Mesenchymal stem cell (in vitro differentiated cells and primary cell): ENCODE measurements at regions not wholly inside any gene's neighbourhood (a gene's known extent, or its start where the extent isn't known, plus 50 kb on each side); places are given as distances from the start of the nearest gene placed in this dataset.

Experiments
- DNase-seq: peaks from one replicate; pipeline ENCODE4 v3.0.0-alpha.2; 2013
- H2AFZ ChIP-seq: one replicate; pipeline ENCODE4 v1.6.1; 2013; ENCODE audit warnings: low read depth, mild to moderate bottlenecking, control low read depth, inconsistent platforms, low read length, moderate library complexity
- H2AK5ac ChIP-seq: 2 replicates; pipeline ENCODE4 v1.6.1; 2013; ENCODE audit warnings: low read length, moderate library complexity, mild to moderate bottlenecking, inconsistent platforms; ENCODE audit not compliant: severe bottlenecking
- H2BK120ac ChIP-seq: one replicate; pipeline ENCODE4 v1.6.1; 2013; ENCODE audit warnings: low read depth, mild to moderate bottlenecking, inconsistent platforms, low read length, moderate library complexity
- H2BK12ac ChIP-seq, 2 experiments: one replicate each; pipeline ENCODE4 v1.6.1; 2013; ENCODE audit warnings: inconsistent platforms in 2 of 2, low read length in 2 of 2, mild to moderate bottlenecking in 2 of 2, moderate library complexity in 2 of 2, control low read depth in 1 of 2
- H2BK15ac ChIP-seq: one replicate; pipeline ENCODE4 v1.6.1; 2013; ENCODE audit warnings: mild to moderate bottlenecking, low read depth, inconsistent platforms; ENCODE audit not compliant: poor library complexity, severe bottlenecking
- H2BK5ac ChIP-seq: 2 replicates; pipeline ENCODE4 v1.6.1; 2013; ENCODE audit warnings: low read depth, mild to moderate bottlenecking, low read length, control low read depth, inconsistent platforms; ENCODE audit not compliant: poor library complexity, severe bottlenecking
- H3K14ac ChIP-seq, 2 experiments: one replicate each; pipeline ENCODE4 v1.6.1; 2013; ENCODE audit warnings: inconsistent platforms in 2 of 2, low read length in 2 of 2, control low read depth in 1 of 2, mild to moderate bottlenecking in 1 of 2, moderate library complexity in 1 of 2
- H3K18ac ChIP-seq, 2 experiments: one replicate each; pipeline ENCODE4 v1.6.1; 2013; ENCODE audit warnings: inconsistent platforms in 2 of 2, low read length in 2 of 2, control low read depth in 1 of 2, low read depth in 1 of 2, mild to moderate bottlenecking in 1 of 2
- H3K23ac ChIP-seq, 2 experiments: one replicate each; pipeline ENCODE4 v1.6.1; 2013; ENCODE audit warnings: inconsistent platforms in 2 of 2, low read length in 2 of 2, mild to moderate bottlenecking in 2 of 2, moderate library complexity in 2 of 2, control low read depth in 1 of 2
- H3K27ac ChIP-seq: 2 replicates; pipeline ENCODE4 v1.5.1; 2013; ENCODE audit warnings: mild to moderate bottlenecking, moderate library complexity, low read length, control low read depth, inconsistent platforms; ENCODE audit not compliant: poor library complexity, severe bottlenecking
- H3K27me3 ChIP-seq, 2 experiments: 2 replicates each; pipeline versions ENCODE4 v1.6.1 to v1.7.0; 2013; ENCODE audit warnings: low read length in 2 of 2, mild to moderate bottlenecking in 2 of 2, moderate library complexity in 2 of 2, control low read depth in 1 of 2, inconsistent platforms in 1 of 2; ENCODE audit not compliant: control insufficient read depth in 1 of 2, insufficient read depth in 1 of 2
- H3K36me3 ChIP-seq, 2 experiments: 2 replicates each; pipeline versions ENCODE4 v1.6.1 to v1.7.0; 2013; ENCODE audit warnings: low read length in 2 of 2, control low read depth in 1 of 2, inconsistent platforms in 1 of 2, low read depth in 1 of 2, mild to moderate bottlenecking in 1 of 2; ENCODE audit not compliant: insufficient read depth in 2 of 2, control insufficient read depth in 1 of 2
- H3K4ac ChIP-seq, 2 experiments: one replicate each; pipeline ENCODE4 v1.6.1; 2013; ENCODE audit warnings: inconsistent platforms in 2 of 2, low read length in 2 of 2, mild to moderate bottlenecking in 2 of 2, moderate library complexity in 2 of 2, control low read depth in 1 of 2, low read depth in 1 of 2
- H3K4me1 ChIP-seq: 2 replicates; pipeline ENCODE4 v1.6.1; 2013; ENCODE audit warnings: low read depth, low read length, control low read depth; ENCODE audit not compliant: control insufficient read depth, insufficient read depth
- H3K4me2 ChIP-seq: 2 replicates; pipeline ENCODE4 v1.6.1; 2013; ENCODE audit warnings: low read length, mild to moderate bottlenecking, inconsistent platforms; ENCODE audit not compliant: poor library complexity, severe bottlenecking
- H3K4me3 ChIP-seq, 2 experiments: 2 replicates each; pipeline versions ENCODE4 v1.5.1 to v1.7.0; 2013; ENCODE audit warnings: low read length in 2 of 2, mild to moderate bottlenecking in 2 of 2, control low read depth in 1 of 2, low read depth in 1 of 2; ENCODE audit not compliant: insufficient read depth in 1 of 2
- H3K79me1 ChIP-seq: replicated peaks from 2 replicates; pipeline ENCODE4 v1.6.1; 2013; ENCODE audit warnings: mild to moderate bottlenecking, control low read depth, low read length, inconsistent platforms; ENCODE audit not compliant: poor library complexity, severe bottlenecking
- H3K9ac ChIP-seq: 2 replicates; pipeline ENCODE4 v1.7.0; 2013; ENCODE audit warnings: mild to moderate bottlenecking, low read length, moderate library complexity
- H3K9me3 ChIP-seq: 2 replicates; pipeline ENCODE4 v1.7.0; 2013; ENCODE audit warnings: mild to moderate bottlenecking, low read length; ENCODE audit not compliant: control insufficient read depth
- H4K8ac ChIP-seq: one replicate; pipeline ENCODE4 v1.6.1; 2013; ENCODE audit warnings: inconsistent platforms, mild to moderate bottlenecking, low read length, moderate library complexity
- H4K91ac ChIP-seq: one replicate; pipeline ENCODE4 v1.6.1; 2013; ENCODE audit warnings: mild to moderate bottlenecking, low read length, inconsistent platforms
- WGBS: methylation state at CpG from one replicate; pipeline ENCODE4 v1.1.7; 2013; ENCODE audit warnings: mixed read lengths; 5-methylcytosine and 5-hydroxymethylcytosine counted together

DNA sequence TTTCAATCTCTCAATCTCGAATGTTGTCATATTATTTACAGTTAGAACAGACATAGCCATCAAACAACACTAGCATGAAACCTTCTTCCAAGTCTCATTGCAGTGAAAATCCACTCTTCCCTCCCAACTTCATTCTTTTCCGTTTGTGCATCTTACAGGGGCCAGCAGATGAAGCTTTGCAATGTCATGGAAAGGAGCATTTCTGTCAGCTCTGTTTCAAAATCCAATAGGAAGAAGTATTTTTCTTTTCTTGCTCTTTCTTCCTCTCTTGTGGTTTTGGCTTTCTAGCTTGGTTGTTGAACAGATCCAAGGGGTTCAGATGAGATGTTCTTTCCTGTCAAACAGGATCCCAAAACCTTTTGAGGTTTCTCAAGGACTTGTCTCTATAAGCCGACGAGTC is 416.6 kb downstream of the AEBP2 start:
- Histone ChIP-seq H3K14ac (no peak overlapping the region), H3K27ac (no peak overlapping the region), H3K4me1 (no peaks in the 10 kb centered on the region), H2BK12ac (peak overlapping the region in 1 of 2 experiments; percentile 38), H2AFZ (no peak overlapping the region), H2BK5ac (no peak overlapping the region), H3K36me3 (no peaks in the 10 kb centered on the region), H3K9me3 (no peaks in the 10 kb centered on the region), H2BK120ac (no peak overlapping the region), H2BK15ac (no peak overlapping the region), H3K9ac (peak overlapping the region; percentile 71), H3K27me3 (no peaks in the 10 kb centered on the region), H4K8ac (no peak overlapping the region), H4K91ac (no peak overlapping the region), H2AK5ac (no peak overlapping the region), H3K4me2 (no peak overlapping the region), H3K4me3 (no peak overlapping the region), H3K23ac (no peak overlapping the region), H3K4ac (no peak overlapping the region), H3K79me1 (no peaks in the 10 kb centered on the region), H3K18ac (no peak overlapping the region)
- no peak for DNase-seq
- 74% methylated on average over 4 of the region's 4 CpGs for WGBS

DNA sequence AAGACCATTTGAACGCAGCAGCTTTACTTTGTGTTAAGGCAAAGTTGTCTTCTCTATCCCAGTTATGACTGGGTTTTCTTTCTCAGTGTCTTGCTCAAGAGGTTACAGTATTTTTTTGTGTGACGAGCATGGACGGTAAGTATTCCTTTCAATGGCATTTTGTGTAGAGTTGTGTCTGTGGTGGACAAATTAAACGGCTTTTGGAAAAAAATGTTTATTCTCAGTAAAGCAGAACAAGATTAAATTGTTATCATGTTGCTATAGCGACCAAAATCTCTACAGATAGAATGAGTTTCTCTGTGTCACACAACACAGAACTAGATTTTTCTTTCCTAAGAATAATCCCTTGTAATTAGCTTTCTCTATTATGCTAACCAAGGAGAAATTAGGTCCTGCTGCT is 417.1 kb downstream of the AEBP2 start:
- no peak overlapping the region for H3K27ac ChIP-seq
- H3K79me1 ChIP-seq, result no peaks in the 10 kb centered on the region
- H3K14ac ChIP-seq, result no peak overlapping the region
- no peaks in the 10 kb centered on the region for H3K27me3 ChIP-seq
- no peak overlapping the region for H2AK5ac ChIP-seq
- WGBS, result 70% methylated on average over 4 of the region's 5 CpGs
- H3K23ac ChIP-seq, result no peak overlapping the region
- H3K9me3 ChIP-seq, result no peaks in the 10 kb centered on the region
- no peak overlapping the region for H2AFZ ChIP-seq
- no peaks in the 10 kb centered on the region for H3K4me1 ChIP-seq
- no peak overlapping the region for H2BK15ac ChIP-seq
- H4K8ac ChIP-seq, result no peak overlapping the region
- H3K18ac ChIP-seq, result no peak overlapping the region
- H3K4me2 ChIP-seq, result no peak overlapping the region
- DNase-seq, result peak; percentile 87
- no peak overlapping the region for H2BK12ac ChIP-seq
- peak overlapping the region in 1 of 2 experiments; percentile 19 for H3K4me3 ChIP-seq
- H2BK120ac ChIP-seq, result no peak overlapping the region
- H3K9ac ChIP-seq, result peak overlapping the region; percentile 71
- H3K36me3 ChIP-seq, result no peaks in the 10 kb centered on the region
- no peak overlapping the region for H3K4ac ChIP-seq
- no peak overlapping the region for H4K91ac ChIP-seq
- H2BK5ac ChIP-seq, result no peak overlapping the region

GRCh38 chr12:19857204-19857603 is 417.9 kb downstream of the AEBP2 start:
- 93% methylated on average over 5 of the region's 5 CpGs for WGBS
- H3K14ac ChIP-seq, result no peak overlapping the region
- DNase-seq, result no peak
- no peak overlapping the region for H3K4me3 ChIP-seq
- no peaks in the 10 kb centered on the region for H3K27me3 ChIP-seq
- H2BK15ac ChIP-seq, result no peak overlapping the region
- no peak overlapping the region for H2AFZ ChIP-seq
- no peaks in the 10 kb centered on the region for H3K4me1 ChIP-seq
- no peak overlapping the region for H2AK5ac ChIP-seq
- H4K91ac ChIP-seq, result no peak overlapping the region
- H3K27ac ChIP-seq, result no peak overlapping the region
- no peaks in the 10 kb centered on the region for H3K79me1 ChIP-seq
- H3K4ac ChIP-seq, result no peak overlapping the region
- no peak overlapping the region for H3K9ac ChIP-seq
- H3K36me3 ChIP-seq, result no peaks in the 10 kb centered on the region
- no peak overlapping the region for H3K4me2 ChIP-seq
- H2BK120ac ChIP-seq, result no peak overlapping the region
- H3K9me3 ChIP-seq, result no peaks in the 10 kb centered on the region
- H3K23ac ChIP-seq, result no peak overlapping the region
- H3K18ac ChIP-seq, result no peak overlapping the region
- no peak overlapping the region for H2BK5ac ChIP-seq
- H4K8ac ChIP-seq, result no peak overlapping the region
- no peak overlapping the region for H2BK12ac ChIP-seq

GRCh38 chr12:19867151-19867550 is 427.9 kb downstream of the AEBP2 start:
- H3K4ac ChIP-seq, result no peak overlapping the region
- H4K8ac ChIP-seq, result no peak overlapping the region
- H2BK12ac ChIP-seq, result no peak overlapping the region
- no peaks in the 10 kb centered on the region for H3K27me3 ChIP-seq
- H3K4me3 ChIP-seq, result no peak overlapping the region
- no peak overlapping the region for H3K23ac ChIP-seq
- H3K9me3 ChIP-seq, result no peaks in the 10 kb centered on the region
- H3K79me1 ChIP-seq, result no peaks in the 10 kb centered on the region
- H3K9ac ChIP-seq, result no peak overlapping the region
- DNase-seq, result no peak
- H4K91ac ChIP-seq, result no peak overlapping the region
- H2BK15ac ChIP-seq, result no peak overlapping the region
- H3K18ac ChIP-seq, result no peak overlapping the region
- H2AFZ ChIP-seq, result no peak overlapping the region
- no peak overlapping the region for H2BK120ac ChIP-seq
- H2BK5ac ChIP-seq, result no peak overlapping the region
- H3K4me2 ChIP-seq, result no peak overlapping the region
- no peak overlapping the region for H3K14ac ChIP-seq
- H3K36me3 ChIP-seq, result no peaks in the 10 kb centered on the region
- no peak overlapping the region for H2AK5ac ChIP-seq
- no peaks in the 10 kb centered on the region for H3K4me1 ChIP-seq
- no CpG with 5 or more reads among the region's 1 CpG for WGBS
- no peak overlapping the region for H3K27ac ChIP-seq
